Skeletal muscle cell (primary cell): ENCODE measurements at regions not wholly inside any gene's neighbourhood (a gene's known extent, or its start where the extent isn't known, plus 50 kb on each side); places are given as distances from the start of the nearest gene placed in this dataset.
A peak's percentile ranks its signal among the peaks of the same experiment; 100 is the strongest.

Experiments
- DNase-seq: peaks from one replicate; pipeline ENCODE4 v3.0.0-alpha.2; 2010; ENCODE audit warnings: low read depth
- H3K4me3 ChIP-seq: 2 replicates; pipeline ENCODE4 v1.5.1; 2011; ENCODE audit warnings: low read depth, mild to moderate bottlenecking, control low read depth, low read length, moderate library complexity

- DNase-seq: no peak
- H3K4me3 ChIP-seq: no peak overlapping the region
These were observed 467.8 kb downstream of the ZEB2 start for GRCh38 chr2:144052083-144052482.

DNA sequence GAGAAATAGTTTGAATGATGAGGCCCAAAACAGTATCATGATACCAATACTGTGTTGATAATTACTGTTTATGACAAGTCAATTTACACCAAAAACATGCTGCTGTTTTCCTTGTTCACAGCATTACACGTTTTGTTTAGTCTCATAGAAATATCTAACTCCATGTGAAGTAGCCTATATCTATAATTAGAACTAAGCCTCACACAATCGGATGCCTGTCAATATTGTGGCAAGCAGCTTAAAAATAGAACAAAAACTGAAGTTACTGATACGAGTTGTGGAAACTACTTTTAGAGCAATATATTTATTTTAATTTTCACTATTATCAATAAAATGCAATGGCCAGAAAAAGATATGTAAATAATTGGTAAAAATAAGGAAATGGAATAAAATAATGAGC, 470.8 kb downstream of the ZEB2 start:
- DNase-seq: no peak
- H3K4me3 ChIP-seq: no peak overlapping the region

GRCh38 chr2:144048631-144049060, 471.3 kb downstream of the ZEB2 start:
- no peak for DNase-seq

GRCh38 chr2:144042751-144043150, 477.2 kb downstream of the ZEB2 start:
- H3K4me3 ChIP-seq: no peak overlapping the region

More at GRCh38 chr2:144048631-144049060, 471.3 kb downstream of the ZEB2 start:
- H3K4me3 ChIP-seq: no peak overlapping the region

GRCh38 chr2:144041612-144042011, 478.3 kb downstream of the ZEB2 start:
- DNase-seq: no peak
- H3K4me3 ChIP-seq: no peak overlapping the region

More at GRCh38 chr2:144042751-144043150, 477.2 kb downstream of the ZEB2 start:
- no peak for DNase-seq

DNA sequence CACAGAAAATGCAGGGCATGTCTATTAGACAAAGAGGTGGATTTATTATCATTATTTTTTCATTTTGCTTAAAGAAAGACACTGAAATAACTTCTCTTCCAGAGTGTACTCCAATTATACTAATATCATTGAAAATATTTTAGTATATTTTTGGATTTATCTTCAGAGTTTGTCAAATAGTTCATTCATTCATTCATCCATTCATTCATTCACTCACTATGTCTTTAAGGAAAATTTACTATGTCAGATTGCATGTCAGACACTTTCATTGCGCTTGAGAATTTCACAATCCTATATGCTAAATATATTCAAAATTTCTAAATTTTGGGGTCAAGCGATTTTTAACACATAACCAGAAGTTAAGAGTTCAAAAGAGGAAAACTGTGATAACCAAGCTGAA, 479.1 kb downstream of the ZEB2 start:
- H3K4me3 ChIP-seq: no peak overlapping the region
- DNase-seq: no peak

DNA sequence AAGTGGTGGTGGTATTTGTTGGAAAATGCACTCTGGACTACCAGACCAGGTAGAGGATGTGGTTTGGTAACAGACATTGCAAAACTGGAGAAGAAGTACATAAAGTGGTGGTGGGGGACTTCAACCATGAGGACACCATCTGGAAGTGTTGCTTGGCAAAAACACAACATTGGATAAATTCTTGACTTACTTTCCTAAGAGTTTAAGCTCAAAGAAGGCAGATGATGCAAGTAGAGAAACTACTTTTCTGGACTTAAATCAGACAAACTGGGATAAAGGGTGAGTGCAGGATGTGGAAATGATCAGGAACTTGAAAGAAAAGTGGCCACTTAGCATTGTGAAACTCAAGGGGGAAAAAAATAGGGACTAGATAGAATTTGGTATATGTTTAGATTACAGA, 487.4 kb downstream of the ZEB2 start:
- DNase-seq: peak; percentile 77
- no peak overlapping the region for H3K4me3 ChIP-seq

GRCh38 chr2:144030791-144031190, 489.1 kb downstream of the ZEB2 start:
- no peak for DNase-seq
- no peak overlapping the region for H3K4me3 ChIP-seq

GRCh38 chr2:144027593-144027992, 492.3 kb downstream of the ZEB2 start:
- H3K4me3 ChIP-seq: no peak overlapping the region
- DNase-seq: no peak

DNA sequence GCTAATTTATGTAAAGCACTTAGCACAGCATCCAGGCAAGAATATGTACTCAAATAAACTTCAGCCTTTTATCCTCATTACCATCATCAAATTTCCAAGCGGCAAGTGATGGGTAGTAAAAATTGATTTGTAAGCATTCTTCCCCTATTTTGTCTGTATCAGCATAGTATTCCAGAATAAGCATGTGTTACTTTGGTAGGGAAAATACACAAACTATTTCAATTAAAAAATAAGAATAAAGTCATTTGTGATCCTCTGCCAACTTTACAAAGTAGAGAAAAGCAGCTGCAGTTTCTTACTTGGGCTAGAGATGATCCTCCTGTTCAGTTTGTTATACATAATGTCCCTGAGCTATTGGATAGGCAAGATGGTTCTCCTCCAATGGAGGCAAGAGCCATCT, 493.2 kb downstream of the ZEB2 start:
- H3K4me3 ChIP-seq: no peak overlapping the region

GRCh38 chr2:144020047-144020446, 499.9 kb downstream of the ZEB2 start:
- no peak overlapping the region for H3K4me3 ChIP-seq
- DNase-seq: no peak

More for the DNA sequence above, 493.2 kb downstream of the ZEB2 start:
- no peak for DNase-seq

- no peak overlapping the region for H3K4me3 ChIP-seq
- peak; percentile 93 for DNase-seq
These were observed 504.2 kb downstream of the ZEB2 start for GRCh38 chr2:144015655-144016245.

- DNase-seq: peak; percentile 8
- no peak overlapping the region for H3K4me3 ChIP-seq
These were observed 504.9 kb downstream of the ZEB2 start for GRCh38 chr2:144015036-144015435.

DNA sequence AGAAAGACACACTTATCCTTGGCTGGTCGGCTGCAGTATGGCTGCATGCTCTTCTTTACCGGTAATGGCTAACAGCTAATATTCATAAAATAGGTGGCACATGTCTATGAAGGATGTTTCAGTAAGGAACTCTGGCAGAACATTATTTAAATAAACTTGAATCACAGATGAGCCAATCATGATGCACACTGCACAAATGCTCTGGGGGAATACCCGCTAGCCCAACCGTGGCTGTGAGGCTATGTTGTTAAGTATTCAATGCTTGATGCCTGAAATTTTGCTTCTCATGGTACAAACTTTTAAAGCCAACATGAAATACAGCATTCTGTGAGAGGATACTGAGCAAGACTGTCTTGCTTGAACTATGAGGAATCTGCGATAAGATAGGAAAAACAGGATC, 505.8 kb downstream of the ZEB2 start:
- peak; percentile 18 for DNase-seq
- no peak overlapping the region for H3K4me3 ChIP-seq

GRCh38 chr2:144012304-144012703, 507.6 kb downstream of the ZEB2 start:
- no peak overlapping the region for H3K4me3 ChIP-seq
- DNase-seq: no peak

DNA sequence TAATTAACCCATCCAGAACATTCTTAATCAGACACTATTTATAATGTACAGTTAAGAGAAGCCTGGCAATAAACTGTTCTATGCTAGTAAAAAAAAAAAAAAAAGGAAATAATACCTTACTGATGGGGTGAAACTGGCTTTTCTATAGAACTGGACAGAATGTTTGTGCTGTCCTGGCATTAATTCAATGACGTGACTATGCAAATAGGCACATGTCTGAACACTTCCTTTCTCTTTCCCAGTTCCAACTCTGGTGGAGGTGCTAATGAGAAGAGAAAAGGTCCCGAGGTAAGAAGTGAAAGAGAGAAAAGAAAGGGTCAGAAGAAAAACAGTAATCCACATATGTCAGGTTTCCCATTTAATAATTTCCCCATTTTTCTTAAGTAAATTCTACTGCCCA, 508.4 kb downstream of the ZEB2 start:
- no peak for DNase-seq
- no peak overlapping the region for H3K4me3 ChIP-seq

- DNase-seq: no peak
- no peak overlapping the region for H3K4me3 ChIP-seq
These were observed 508.8 kb downstream of the ZEB2 start for GRCh38 chr2:144011098-144011497.

DNA sequence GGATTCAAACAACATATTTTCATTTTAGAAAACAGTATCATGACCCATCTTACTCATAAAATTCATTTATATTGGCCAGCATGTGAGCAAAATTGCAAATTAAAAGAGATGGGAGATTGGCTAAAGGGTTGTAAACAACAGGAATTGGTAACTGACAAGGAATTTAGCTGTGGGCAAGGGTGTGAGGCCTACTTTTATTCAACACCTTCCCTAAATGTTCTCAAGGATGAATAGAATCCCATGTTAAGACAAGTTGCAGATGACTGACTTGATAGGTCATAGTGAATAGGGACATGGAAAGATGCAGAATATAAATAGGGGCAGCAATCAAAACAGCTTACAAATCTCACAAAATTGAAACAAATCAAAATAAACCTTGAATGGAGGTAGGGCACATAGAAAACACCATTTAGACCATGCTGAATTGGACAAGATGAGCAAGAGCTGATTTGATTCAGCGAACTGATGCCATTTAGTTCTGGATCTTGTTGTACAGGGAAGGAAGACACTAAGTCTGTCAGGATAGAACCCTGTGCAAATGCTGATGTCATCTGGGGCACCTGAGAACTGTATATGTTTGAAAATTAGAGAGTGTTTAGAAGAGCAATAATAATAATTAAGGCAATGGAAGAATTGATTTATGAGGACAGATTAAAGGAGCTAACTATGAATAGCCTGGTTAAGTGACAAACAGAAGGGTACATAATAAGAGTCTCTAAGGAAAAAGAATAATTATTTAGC, 509.7 kb downstream of the ZEB2 start:
- no peak overlapping the region for H3K4me3 ChIP-seq
- DNase-seq: no peak

DNA sequence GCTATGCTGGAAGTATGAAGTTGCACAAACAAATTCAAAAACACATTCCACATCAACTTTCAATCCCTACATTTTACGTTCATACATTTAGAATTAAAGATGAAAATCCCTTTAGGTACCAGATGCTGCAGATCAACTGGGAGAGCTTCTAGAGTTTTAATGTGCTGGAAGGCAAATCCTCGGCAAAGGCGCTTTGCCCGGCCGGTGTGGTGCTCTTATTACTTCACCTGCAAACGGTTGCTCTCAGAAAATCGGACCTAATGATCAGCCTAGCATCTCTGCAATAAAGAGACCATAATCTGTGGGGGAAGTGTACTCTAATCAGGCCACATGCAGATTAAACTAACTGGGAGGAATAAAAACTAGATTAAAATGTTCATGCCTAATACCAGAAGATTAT, 513.8 kb downstream of the ZEB2 start:
- H3K4me3 ChIP-seq: no peak overlapping the region
- DNase-seq: no peak

DNA sequence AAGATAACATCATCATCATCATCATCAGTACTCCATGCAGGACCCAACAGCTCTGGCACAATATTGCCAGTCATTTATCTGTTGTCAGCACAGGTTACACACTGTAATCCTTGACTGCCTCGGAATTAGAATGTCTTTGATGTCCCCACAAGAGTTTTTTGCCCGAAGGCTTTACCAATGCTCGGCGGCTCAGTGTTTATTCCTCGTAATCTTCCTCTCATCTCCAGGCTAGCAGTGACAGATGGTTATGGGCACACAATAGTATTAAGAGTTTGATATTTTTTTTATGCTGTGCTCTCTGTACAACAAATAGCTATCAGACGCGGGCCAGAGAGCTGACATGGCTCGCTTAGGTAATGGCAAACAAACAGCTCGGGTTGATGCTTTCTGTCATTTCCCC, 515.2 kb downstream of the ZEB2 start:
- DNase-seq: no peak
- no peak overlapping the region for H3K4me3 ChIP-seq

DNA sequence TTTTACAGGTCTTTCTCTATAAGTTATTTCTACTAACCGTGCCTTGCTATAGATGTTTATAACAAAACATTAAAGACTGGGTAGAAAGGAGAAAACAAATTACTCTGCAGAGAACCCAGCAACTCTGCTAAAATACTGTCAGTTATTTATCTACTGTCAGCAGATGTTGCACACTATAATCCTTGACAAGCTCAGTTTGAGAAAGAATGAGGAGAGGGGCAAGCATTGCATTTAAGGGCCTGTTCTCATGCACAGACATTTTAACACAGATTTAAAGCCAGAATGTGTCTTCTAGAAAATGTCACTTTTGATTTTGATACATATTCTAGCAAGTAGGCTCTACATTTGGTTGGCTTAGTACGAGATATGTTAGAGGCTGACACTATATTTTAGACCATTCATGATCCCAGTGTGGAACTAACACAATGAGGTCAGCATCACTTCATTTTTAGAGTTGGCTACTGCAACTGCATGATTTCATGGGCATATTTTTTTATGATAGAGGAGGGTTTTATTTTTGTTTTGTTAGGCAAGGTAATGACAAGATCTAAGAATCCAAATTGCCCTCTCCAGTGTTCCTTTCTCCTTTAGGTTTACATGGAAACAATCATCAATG, 516.4 kb downstream of the ZEB2 start:
- no peak overlapping the region for H3K4me3 ChIP-seq
- no peak for DNase-seq
